SU-DHL-6 (cell line): ENCODE measurements at regions not wholly inside any gene's neighbourhood (a gene's known extent, or its start where the extent isn't known, plus 50 kb on each side); places are given as distances from the start of the nearest gene placed in this dataset.

Experiments used
- CTCF ChIP-seq: fragments of 200-600 bp; sonication (generic); IDR thresholded peaks from one replicate; pipeline ENCODE4 v1.5.1; 2017; ENCODE audit warnings: antibody characterized with exemption, mild to moderate bottlenecking, low read length, moderate library complexity; ENCODE audit not compliant: insufficient read depth, poor library complexity, severe bottlenecking
- EZH2phosphoT487 ChIP-seq: fragments of 200-600 bp; sonication (generic), shearing (Covaris generic); conservative IDR thresholded peaks from 2 replicates; pipeline ENCODE4 v1.6.1; 2018; ENCODE audit warnings: mild to moderate bottlenecking, antibody characterized with exemption, low read length, moderate library complexity, mixed read lengths

- TF ChIP-seq CTCF (no peak), EZH2phosphoT487 (no peak)
These were observed 1377.5 kb upstream of the FLRT2 start for GRCh38 chr14:84152452-84152851.
